MV-4-11 (cell line): ENCODE measurements at regions not wholly inside any gene's neighbourhood (a gene's known extent, or its start where the extent isn't known, plus 50 kb on each side); places are given as distances from the start of the nearest gene placed in this dataset.
"Not testable (repeated sequence)": the region's sequence is repeated elsewhere in the genome, so short reads cannot be mapped to it uniquely, and the experiment has no call there.

ENCODE experiments used
- DNase-seq: peaks from one replicate; lab custom pipeline; 2025; lab: John Stamatoyannopoulos, UW

DNA sequence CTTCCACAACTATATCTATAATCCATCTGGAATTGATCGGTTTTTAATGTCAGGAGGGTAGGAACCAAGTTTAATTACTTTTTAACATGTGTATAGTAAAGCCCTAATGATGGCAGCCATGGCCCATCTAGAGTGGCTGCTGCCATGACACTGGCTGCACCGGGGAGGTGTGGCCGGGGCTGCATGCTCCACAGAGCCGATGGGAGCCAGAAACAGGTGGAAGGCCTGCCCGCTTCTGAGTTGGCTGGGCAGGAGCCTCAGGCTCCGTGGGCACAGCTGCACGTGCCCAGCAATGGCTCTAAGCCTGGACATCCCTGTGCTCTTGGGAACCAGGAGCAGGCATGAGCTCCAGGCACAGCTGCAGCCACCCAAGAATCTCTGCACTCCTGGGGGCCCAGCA, 73.0 kb downstream of the GBP6 start:
- no peak for DNase-seq

- not testable (repeated sequence) for DNase-seq
These were observed 74.4 kb downstream of the GBP6 start for GRCh38 chr1:89438301-89438700.

GRCh38 chr1:89440911-89441310, 77.1 kb downstream of the GBP6 start:
- DNase-seq = no peak

GRCh38 chr1:89444791-89445190, 79.8 kb upstream of the LRRC8B start:
- DNase-seq = no peak

- DNase-seq = no peak
These were observed 73.6 kb upstream of the LRRC8B start for GRCh38 chr1:89451011-89451410.

DNA sequence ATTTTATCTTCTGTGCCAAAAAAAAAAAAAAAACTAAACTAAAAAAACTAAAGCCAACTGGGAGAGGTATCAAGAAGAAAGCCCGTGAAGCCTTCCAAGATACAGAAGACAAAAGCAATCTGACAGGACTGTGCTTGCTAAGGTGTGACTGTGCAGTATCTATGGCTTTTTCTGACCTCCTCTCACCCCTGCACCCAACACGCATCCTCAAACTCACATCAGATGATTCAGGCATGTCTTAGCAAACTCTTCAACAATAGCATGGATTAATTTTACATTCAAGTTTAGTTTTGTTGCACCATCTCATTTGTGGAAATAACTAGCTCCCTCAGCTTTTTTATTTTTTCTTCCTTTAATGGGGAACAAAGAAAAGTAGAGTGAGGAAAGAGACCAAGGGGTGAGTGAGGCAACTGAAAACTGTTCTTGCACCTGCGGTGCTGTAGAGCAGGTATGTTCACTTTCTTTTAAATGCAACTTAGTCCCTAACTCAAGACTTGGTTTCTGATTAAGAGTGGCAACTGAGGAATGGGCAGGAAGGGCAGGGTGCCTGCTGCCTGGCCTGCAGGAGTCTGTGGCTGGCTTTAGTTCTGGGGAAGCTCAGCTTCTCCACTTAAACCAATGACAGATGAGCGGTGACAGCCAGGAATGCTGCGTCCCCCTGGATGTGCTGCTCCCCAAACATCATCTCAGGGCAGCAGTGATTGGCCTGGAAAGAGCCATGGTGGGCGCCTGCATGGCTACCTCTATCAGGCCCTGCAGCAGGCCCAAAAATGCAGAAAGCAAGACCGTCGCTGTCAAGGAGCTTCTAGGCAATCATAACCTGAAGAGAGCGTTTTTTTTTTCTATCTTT, 71.3 kb upstream of the LRRC8B start:
- DNase-seq = no peak

DNA sequence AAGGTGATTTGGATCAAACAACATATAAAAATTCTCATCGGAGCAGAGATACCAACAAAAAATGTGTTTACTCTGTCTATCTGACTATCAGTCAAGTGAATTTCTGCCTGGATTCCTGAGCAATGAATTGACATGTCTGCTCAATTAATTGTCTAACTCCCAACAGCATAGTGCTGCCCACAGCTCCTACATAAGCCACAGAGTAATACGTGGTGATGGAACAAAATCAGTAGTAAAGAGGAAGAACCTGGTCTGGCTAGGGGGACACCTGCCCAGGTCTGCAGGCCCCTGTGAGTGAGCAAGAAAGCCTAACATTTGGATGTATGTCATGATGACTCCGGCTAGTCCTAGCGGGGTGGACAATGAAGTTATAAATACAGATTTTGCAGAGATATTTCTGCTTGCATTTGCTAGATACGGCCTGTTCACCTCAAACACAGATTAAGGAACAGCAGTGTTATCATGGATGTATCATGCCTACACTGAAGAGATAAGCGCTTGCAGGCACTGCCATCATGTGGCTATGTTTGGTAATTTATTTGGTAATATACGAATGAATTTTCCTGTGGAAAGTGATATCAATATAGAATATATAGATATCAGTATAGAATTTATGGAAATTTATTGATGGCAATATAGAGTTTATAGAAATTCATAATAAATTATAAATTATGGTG, 69.6 kb upstream of the LRRC8B start:
- peak; percentile 59 for DNase-seq

DNA sequence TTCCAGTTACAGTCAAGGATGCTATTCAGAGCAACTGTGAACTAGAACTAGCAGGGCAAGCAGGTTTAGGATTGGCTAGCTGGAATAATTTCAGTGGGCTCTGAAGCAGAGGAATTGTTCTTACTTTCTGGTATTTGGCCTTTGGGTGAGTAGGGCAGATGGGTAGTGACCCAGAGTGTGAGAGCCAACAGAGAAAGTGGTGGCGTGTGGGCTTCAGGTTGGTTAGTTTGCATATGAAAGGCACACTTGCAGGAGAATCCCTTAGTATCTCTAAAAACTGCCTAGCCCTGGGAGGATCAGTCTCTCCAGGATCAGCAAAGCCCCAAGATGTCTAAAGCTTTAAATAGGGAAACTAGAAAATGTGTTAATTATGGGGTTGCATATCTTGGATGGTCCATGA, 67.6 kb upstream of the LRRC8B start:
- no peak for DNase-seq

DNA sequence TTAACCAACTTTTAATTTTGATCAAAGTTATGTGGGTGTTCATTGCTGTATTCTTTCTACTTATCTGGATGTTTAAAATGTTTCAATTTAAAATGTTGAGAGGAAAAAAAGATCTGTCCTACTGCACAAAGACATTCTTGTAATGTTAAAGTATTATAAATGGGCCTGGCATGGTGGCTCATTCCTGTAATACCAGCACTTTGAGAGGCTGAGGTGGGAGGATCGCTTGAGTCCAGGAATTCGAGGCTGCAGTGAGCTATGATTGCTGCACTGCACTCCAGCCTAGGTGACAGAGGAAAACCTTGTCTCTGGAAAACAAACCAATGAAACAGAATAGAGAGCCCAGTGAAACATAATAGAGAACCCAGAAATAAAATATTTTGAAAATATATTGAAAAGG, 65.5 kb upstream of the LRRC8B start:
- DNase-seq = no peak

- peak; percentile 19 for DNase-seq
These were observed 64.3 kb upstream of the LRRC8B start for GRCh38 chr1:89460325-89460724.

GRCh38 chr1:89462250-89462649, 62.4 kb upstream of the LRRC8B start:
- DNase-seq = no peak

- peak; percentile 62 for DNase-seq
These were observed 60.6 kb upstream of the LRRC8B start for GRCh38 chr1:89464008-89464407.

- peak; percentile 71 for DNase-seq
These were observed 59.4 kb upstream of the LRRC8B start for GRCh38 chr1:89465201-89465600.

GRCh38 chr1:89466307-89466930, 58.2 kb upstream of the LRRC8B start:
- peak; percentile 87 for DNase-seq

GRCh38 chr1:89472253-89472652, 52.4 kb upstream of the LRRC8B start:
- DNase-seq = no peak

GRCh38 chr1:89472886-89473417, 51.7 kb upstream of the LRRC8B start:
- no peak for DNase-seq
